Keratinocyte (primary cell): ENCODE measurements at regions not wholly inside any gene's neighbourhood (a gene's known extent, or its start where the extent isn't known, plus 50 kb on each side); places are given as distances from the start of the nearest gene placed in this dataset.

ENCODE experiments used
- DNase-seq: peaks from one replicate; pipeline ENCODE4 v3.0.0-alpha.2; 2011; ENCODE audit warnings: low read depth, missing footprints, low spot score
- FAIRE-seq: peaks from 2 replicates; lab custom pipeline; 2011; peaks lifted over from hg19 to GRCh38; lab: Jason Lieb, UNC
- H2AFZ ChIP-seq: 2 replicates; pipeline ENCODE4 v1.6.0; 2012; ENCODE audit warnings: low read length, control low read depth, inconsistent platforms; ENCODE audit not compliant: control insufficient read depth
- H3K27ac ChIP-seq: 2 replicates; pipeline ENCODE4 v1.5.1; 2011; ENCODE audit warnings: low read length; ENCODE audit not compliant: control insufficient read depth, insufficient read depth
- H3K27me3 ChIP-seq: 3 replicates; pipeline ENCODE4 v1.6.0; 2011; ENCODE audit warnings: low read length; ENCODE audit not compliant: control insufficient read depth, insufficient read depth; ENCODE audit errors: extremely low read depth
- H3K36me3 ChIP-seq, 2 experiments: 2 replicates in 1 of 2; 3 replicates in 1 of 2; pipeline ENCODE4 v1.5.1; 2011; ENCODE audit warnings: low read length in 2 of 2, mild to moderate bottlenecking in 1 of 2; ENCODE audit not compliant: control insufficient read depth in 2 of 2, insufficient read depth in 2 of 2; ENCODE audit errors: extremely low read depth in 1 of 2
- H3K4me1 ChIP-seq: 3 replicates; pipeline ENCODE4 v1.5.1; 2011; ENCODE audit warnings: low read length; ENCODE audit not compliant: control insufficient read depth, insufficient read depth; ENCODE audit errors: extremely low read depth
- H3K4me2 ChIP-seq: 3 replicates; pipeline ENCODE4 v1.6.0; 2011; ENCODE audit warnings: low read depth, low read length; ENCODE audit not compliant: control insufficient read depth, insufficient read depth; ENCODE audit errors: extremely low read depth
- H3K4me3 ChIP-seq, 3 experiments: fragments of 200-600 bp in 1 of 3; sonication (generic) in 1 of 3; 2 replicates in 2 of 3; 3 replicates in 1 of 3; pipeline ENCODE4 v1.5.1; 2011 to 2016; ENCODE audit warnings: low read length in 3 of 3, mild to moderate bottlenecking in 3 of 3, control low read depth in 2 of 3, inconsistent platforms in 1 of 3, low read depth in 1 of 3, mixed read lengths in 1 of 3, mixed run types in 1 of 3, moderate library complexity in 1 of 3; ENCODE audit not compliant: control insufficient read depth in 2 of 3, insufficient read depth in 2 of 3; ENCODE audit errors: extremely low read depth in 1 of 3
- H3K79me2 ChIP-seq: 2 replicates; pipeline ENCODE4 v1.6.0; 2012; ENCODE audit warnings: low read length; ENCODE audit not compliant: control insufficient read depth, insufficient read depth
- H3K9ac ChIP-seq: 3 replicates; pipeline ENCODE4 v1.6.0; 2011; ENCODE audit warnings: low read length; ENCODE audit not compliant: control insufficient read depth, insufficient read depth; ENCODE audit errors: extremely low read depth
- H3K9me1 ChIP-seq: 3 replicates; pipeline ENCODE4 v1.6.0; 2011; ENCODE audit warnings: low read length; ENCODE audit not compliant: control insufficient read depth, insufficient read depth; ENCODE audit errors: extremely low read depth
- H3K9me3 ChIP-seq: 2 replicates; pipeline ENCODE4 v1.5.1; 2012; ENCODE audit warnings: low read depth, low read length; ENCODE audit not compliant: control insufficient read depth
- H4K20me1 ChIP-seq: 3 replicates; pipeline ENCODE4 v1.6.0; 2011; ENCODE audit warnings: low read length; ENCODE audit not compliant: control insufficient read depth, insufficient read depth; ENCODE audit errors: extremely low read depth
- CTCF ChIP-seq, 3 experiments: IDR thresholded peaks in 1 of 3; conservative IDR thresholded peaks in 1 of 3; optimal IDR thresholded peaks in 1 of 3; 2 replicates in 2 of 3; 3 replicates in 1 of 3; pipeline versions ENCODE3 to v1.5.1; 2011; ENCODE audit warnings: low read length in 3 of 3, mild to moderate bottlenecking in 3 of 3, moderate library complexity in 2 of 3, control low read depth in 1 of 3, inconsistent platforms in 1 of 3; ENCODE audit not compliant: insufficient read depth in 2 of 3; ENCODE audit errors: extremely low read depth in 1 of 3
- EZH2 ChIP-seq: IDR thresholded peaks from one replicate; pipeline ENCODE4 v1.6.1; 2012; ENCODE audit warnings: inconsistent platforms, mild to moderate bottlenecking, low read length, moderate library complexity
- dilution Hi-C: fragments of 300-500 bp; cut with MboI; formaldehyde crosslinking; loops from one replicate; pipeline ENCODE4 v1.7.0; 2020; ENCODE audit warnings: low sequenced_read_pairs; ENCODE audit not compliant: extremely low pct_ligation_motif_present

GRCh38 chr18:1751249-1751648 is 820.1 kb downstream of the METTL4 start:
- dilution Hi-C loops, result no loop called here
- FAIRE-seq, result no peak
- TF ChIP-seq EZH2 (no peak), CTCF (optimal IDR thresholded peaks at IDR 0.05 in 1 of 3, IDR thresholded peaks at IDR 0.05 in 1 of 3, conservative IDR thresholded peaks at IDR 0.05 in 1 of 3; ENCODE audit: extremely low read depth in 1 of 3, insufficient read depth in 2 of 3, low read length in 3 of 3) (no peak)

GRCh38 chr18:1760901-1761300 is 810.4 kb downstream of the METTL4 start:
- H3K4me3 ChIP-seq, result no peak overlapping the region
- H3K4me1 ChIP-seq, result no peaks in the 10 kb centered on the region
- H3K27ac ChIP-seq, result no peak overlapping the region
- dilution Hi-C loops, result no loop called here
- H3K27me3 ChIP-seq, result no peaks in the 10 kb centered on the region
- H4K20me1 ChIP-seq, result no peaks in the 10 kb centered on the region
- H3K9me1 ChIP-seq, result no peaks in the 10 kb centered on the region
- FAIRE-seq, result no peak
- H3K4me2 ChIP-seq, result no peak overlapping the region
- H3K9ac ChIP-seq, result no peak overlapping the region
- no peak for DNase-seq
- no peaks in the 10 kb centered on the region for H3K79me2 ChIP-seq
- TF ChIP-seq EZH2, result no peak
- no peak for TF ChIP-seq CTCF (optimal IDR thresholded peaks at IDR 0.05 in 1 of 3, IDR thresholded peaks at IDR 0.05 in 1 of 3, conservative IDR thresholded peaks at IDR 0.05 in 1 of 3; ENCODE audit: extremely low read depth in 1 of 3, insufficient read depth in 2 of 3, low read length in 3 of 3)
- H3K36me3 ChIP-seq, result no peaks in the 10 kb centered on the region
- no peak overlapping the region for H2AFZ ChIP-seq
- H3K9me3 ChIP-seq, result no peaks in the 10 kb centered on the region

More at GRCh38 chr18:1751249-1751648, 820.1 kb downstream of the METTL4 start:
- H3K27ac ChIP-seq, result no peak overlapping the region
- no peak overlapping the region for H3K4me3 ChIP-seq
- no peaks in the 10 kb centered on the region for H3K4me1 ChIP-seq
- H2AFZ ChIP-seq, result no peak overlapping the region
- no peaks in the 10 kb centered on the region for H3K36me3 ChIP-seq
- no peak overlapping the region for H3K9ac ChIP-seq
- no peaks in the 10 kb centered on the region for H3K9me1 ChIP-seq
- H3K27me3 ChIP-seq, result no peaks in the 10 kb centered on the region
- H3K79me2 ChIP-seq, result no peaks in the 10 kb centered on the region
- no peak overlapping the region for H3K4me2 ChIP-seq
- no peaks in the 10 kb centered on the region for H4K20me1 ChIP-seq
- no peak for DNase-seq
- no peaks in the 10 kb centered on the region for H3K9me3 ChIP-seq
